Cardiac muscle cell (in vitro differentiated cells and primary cell): ENCODE measurements at regions not wholly inside any gene's neighbourhood (a gene's known extent, or its start where the extent isn't known, plus 50 kb on each side); places are given as distances from the start of the nearest gene placed in this dataset.

ENCODE experiments used
- DNase-seq, 2 donors: peaks; one replicate each; pipeline versions ENCODE4 v3.0.0 to v3.0.0-alpha.2; 2010 to 2017; ENCODE audit warnings: low read depth in 1 of 2, low spot score in 1 of 2
- H3K27ac ChIP-seq: fragments of 200-600 bp; sonication (generic); 2 replicates; pipeline ENCODE4 v1.5.1; 2016
- H3K27me3 ChIP-seq: fragments of 200-600 bp; sonication (generic); 2 replicates; pipeline ENCODE4 v1.6.0; 2016; ENCODE audit warnings: control low read depth
- H3K36me3 ChIP-seq: fragments of 200-600 bp; sonication (generic); 2 replicates; pipeline ENCODE4 v1.5.1; 2016; ENCODE audit warnings: control low read depth
- H3K4me1 ChIP-seq: fragments of 200-600 bp; sonication (generic); 2 replicates; pipeline ENCODE4 v1.8.1; 2017; ENCODE audit warnings: low read depth, mild to moderate bottlenecking, mixed run types
- H3K4me3 ChIP-seq: fragments of 200-600 bp; sonication (generic); 2 replicates; pipeline ENCODE4 v1.5.1; 2016; ENCODE audit warnings: mild to moderate bottlenecking
- H3K9me3 ChIP-seq: fragments of 200-600 bp; sonication (generic); 2 replicates; pipeline ENCODE4 v1.5.1; 2017; ENCODE audit warnings: low read depth, mild to moderate bottlenecking, control low read depth
- CTCF ChIP-seq: IDR thresholded peaks from 2 replicates; pipeline ENCODE4 v1.5.1; 2012; ENCODE audit warnings: low read depth, mild to moderate bottlenecking, low read length

GRCh38 chr4:183586824-183587223 is 72.2 kb downstream of the RWDD4 start:
- no peaks in the 10 kb centered on the region for H3K27me3 ChIP-seq
- TF ChIP-seq CTCF: no peak
- no peaks in the 10 kb centered on the region for H3K9me3 ChIP-seq
- no peak overlapping the region for H3K4me3 ChIP-seq
- H3K27ac ChIP-seq: no peak overlapping the region
- H3K36me3 ChIP-seq: no peaks in the 10 kb centered on the region
- DNase-seq: no peak
- H3K4me1 ChIP-seq: peaks cover 14% of the 10 kb centered on the region

GRCh38 chr4:183588169-183588675 is 70.8 kb downstream of the RWDD4 start:
- Histone ChIP-seq H3K36me3 (no peaks in the 10 kb centered on the region), H3K4me3 (no peak overlapping the region), H3K9me3 (no peaks in the 10 kb centered on the region), H3K27me3 (no peaks in the 10 kb centered on the region), H3K4me1 (peaks cover 14% of the 10 kb centered on the region), H3K27ac (peak overlapping the region; percentile 31)
- no peak for TF ChIP-seq CTCF
- DNase-seq: peak; percentile 21 to 50

GRCh38 chr4:183588691-183589090 is 70.3 kb downstream of the RWDD4 start:
- no peak for TF ChIP-seq CTCF
- no peak for DNase-seq
- Histone ChIP-seq H3K9me3 (no peaks in the 10 kb centered on the region), H3K27me3 (no peaks in the 10 kb centered on the region), H3K4me1 (peaks cover 14% of the 10 kb centered on the region), H3K27ac (peak overlapping the region; percentile 31), H3K4me3 (no peak overlapping the region), H3K36me3 (no peaks in the 10 kb centered on the region)

- Histone ChIP-seq H3K9me3 (no peaks in the 10 kb centered on the region), H3K4me3 (no peak overlapping the region), H3K4me1 (peaks cover 14% of the 10 kb centered on the region), H3K27ac (no peak overlapping the region), H3K36me3 (no peaks in the 10 kb centered on the region), H3K27me3 (no peaks in the 10 kb centered on the region)
- DNase-seq: no peak
- TF ChIP-seq CTCF: no peak
Observed at GRCh38 chr4:183589461-183590099, 69.4 kb downstream of the RWDD4 start.
